Tibial nerve (tissue), 4 donors: ENCODE measurements at regions not wholly inside any gene's neighbourhood (a gene's known extent, or its start where the extent isn't known, plus 50 kb on each side); places are given as distances from the start of the nearest gene placed in this dataset.

ENCODE experiments used
- EP300 ChIP-seq, 2 donors: sonication (generic); formaldehyde crosslinking; IDR thresholded peaks; one replicate each; pipeline ENCODE4 v1.6.1; 2017; ENCODE audit warnings: antibody characterized with exemption in 2 of 2, mild to moderate bottlenecking in 1 of 2
- TF ChIP-seq, protein P1 (sequence below), 5 experiments: fragments of 200-600 bp in 3 of 5; fragments of 450-650 bp in 2 of 5; sonication (generic) in 3 of 5; IDR thresholded peaks; one replicate each; pipeline ENCODE4 v1.5.1; 2016 to 2019; ENCODE audit warnings: antibody characterized with exemption in 5 of 5, mild to moderate bottlenecking in 3 of 5, moderate library complexity in 2 of 5

DNA sequence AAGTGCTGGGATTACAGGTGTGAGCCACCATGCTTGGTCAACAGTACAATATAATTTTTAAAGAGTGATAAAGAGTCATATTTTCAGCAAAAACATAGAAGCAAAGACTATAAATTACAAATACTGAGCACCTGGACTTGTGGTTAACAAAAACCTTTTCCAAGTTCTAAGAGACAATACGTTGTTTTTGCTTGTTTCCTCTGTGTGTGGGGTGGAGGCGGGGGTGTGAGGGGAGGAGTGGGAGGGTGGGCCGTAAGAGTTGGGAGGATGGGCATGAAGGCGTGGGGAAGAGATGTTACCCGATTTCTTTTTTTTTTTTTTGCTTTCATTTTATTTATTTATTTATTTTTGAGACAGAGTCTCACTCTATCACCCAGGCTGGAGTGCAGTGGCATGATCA is 78.0 kb upstream of the WIPF1 start:
- TF ChIP-seq, protein P1, sequence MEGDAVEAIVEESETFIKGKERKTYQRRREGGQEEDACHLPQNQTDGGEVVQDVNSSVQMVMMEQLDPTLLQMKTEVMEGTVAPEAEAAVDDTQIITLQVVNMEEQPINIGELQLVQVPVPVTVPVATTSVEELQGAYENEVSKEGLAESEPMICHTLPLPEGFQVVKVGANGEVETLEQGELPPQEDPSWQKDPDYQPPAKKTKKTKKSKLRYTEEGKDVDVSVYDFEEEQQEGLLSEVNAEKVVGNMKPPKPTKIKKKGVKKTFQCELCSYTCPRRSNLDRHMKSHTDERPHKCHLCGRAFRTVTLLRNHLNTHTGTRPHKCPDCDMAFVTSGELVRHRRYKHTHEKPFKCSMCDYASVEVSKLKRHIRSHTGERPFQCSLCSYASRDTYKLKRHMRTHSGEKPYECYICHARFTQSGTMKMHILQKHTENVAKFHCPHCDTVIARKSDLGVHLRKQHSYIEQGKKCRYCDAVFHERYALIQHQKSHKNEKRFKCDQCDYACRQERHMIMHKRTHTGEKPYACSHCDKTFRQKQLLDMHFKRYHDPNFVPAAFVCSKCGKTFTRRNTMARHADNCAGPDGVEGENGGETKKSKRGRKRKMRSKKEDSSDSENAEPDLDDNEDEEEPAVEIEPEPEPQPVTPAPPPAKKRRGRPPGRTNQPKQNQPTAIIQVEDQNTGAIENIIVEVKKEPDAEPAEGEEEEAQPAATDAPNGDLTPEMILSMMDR (IDR thresholded peaks at IDR 0.05) = no peak
- no peak for TF ChIP-seq EP300 (IDR thresholded peaks at IDR 0.05)
